GM19452 (cell line): ENCODE measurements at regions not wholly inside any gene's neighbourhood (a gene's known extent, or its start where the extent isn't known, plus 50 kb on each side); places are given as distances from the start of the nearest gene placed in this dataset.

ENCODE experiments used
- ATAC-seq: cut with Tn5 transposase; IDR thresholded peaks from one replicate; pipeline ENCODE4 v1.9.1; 2021; ENCODE audit not compliant: unreplicated experiment

GRCh38 chr18:40698129-40698528 is 1256.9 kb upstream of the PIK3C3 start:
- no peak for ATAC-seq

- no peak for ATAC-seq
These were observed 1259.5 kb upstream of the PIK3C3 start for GRCh38 chr18:40695526-40695925.

GRCh38 chr18:40692871-40693270 is 1262.2 kb upstream of the PIK3C3 start:
- no peak for ATAC-seq

- no peak for ATAC-seq
These were observed 1265.0 kb upstream of the PIK3C3 start for GRCh38 chr18:40690062-40690461.

- no peak for ATAC-seq
These were observed 1267.6 kb upstream of the PIK3C3 start for GRCh38 chr18:40687399-40687798.

- no peak for ATAC-seq
These were observed 1268.2 kb upstream of the PIK3C3 start for GRCh38 chr18:40686836-40687235.

GRCh38 chr18:40685219-40685618 is 1269.8 kb upstream of the PIK3C3 start:
- ATAC-seq = no peak

- ATAC-seq = no peak
These were observed 1276.7 kb upstream of the PIK3C3 start for GRCh38 chr18:40678318-40678717.

- ATAC-seq = no peak
These were observed 1278.4 kb upstream of the PIK3C3 start for GRCh38 chr18:40676668-40677067.

- no peak for ATAC-seq
These were observed 1281.9 kb upstream of the PIK3C3 start for GRCh38 chr18:40673150-40673549.

- no peak for ATAC-seq
These were observed 1282.4 kb upstream of the PIK3C3 start for GRCh38 chr18:40672590-40672989.

- no peak for ATAC-seq
These were observed 1284.2 kb upstream of the PIK3C3 start for GRCh38 chr18:40670668-40671375.

- ATAC-seq = no peak
These were observed 1292.1 kb upstream of the PIK3C3 start for GRCh38 chr18:40662898-40663437.

- ATAC-seq = no peak
These were observed 1301.4 kb upstream of the PIK3C3 start for GRCh38 chr18:40653682-40654081.

- ATAC-seq = no peak
These were observed 1302.7 kb upstream of the PIK3C3 start for GRCh38 chr18:40652321-40652720.

GRCh38 chr18:40651163-40651562 is 1303.9 kb upstream of the PIK3C3 start:
- no peak for ATAC-seq

- ATAC-seq = no peak
These were observed 1312.3 kb upstream of the PIK3C3 start for GRCh38 chr18:40642692-40643229.

- no peak for ATAC-seq
These were observed 1323.7 kb upstream of the PIK3C3 start for GRCh38 chr18:40631319-40631718.

- ATAC-seq = no peak
These were observed 1324.5 kb upstream of the PIK3C3 start for GRCh38 chr18:40630496-40630895.

GRCh38 chr18:40624959-40625358 is 1330.1 kb upstream of the PIK3C3 start:
- ATAC-seq = no peak

GRCh38 chr18:40613721-40614120 is 1341.3 kb upstream of the PIK3C3 start:
- no peak for ATAC-seq

- ATAC-seq = no peak
These were observed 1342.7 kb upstream of the PIK3C3 start for GRCh38 chr18:40612356-40612755.

GRCh38 chr18:40608226-40608625 is 1346.8 kb upstream of the PIK3C3 start:
- no peak for ATAC-seq
